ENCODE measurements at regions not wholly inside any gene's neighbourhood (a gene's known extent, or its start where the extent isn't known, plus 50 kb on each side); places are given as distances from the start of the nearest gene placed in this dataset.

DNA sequence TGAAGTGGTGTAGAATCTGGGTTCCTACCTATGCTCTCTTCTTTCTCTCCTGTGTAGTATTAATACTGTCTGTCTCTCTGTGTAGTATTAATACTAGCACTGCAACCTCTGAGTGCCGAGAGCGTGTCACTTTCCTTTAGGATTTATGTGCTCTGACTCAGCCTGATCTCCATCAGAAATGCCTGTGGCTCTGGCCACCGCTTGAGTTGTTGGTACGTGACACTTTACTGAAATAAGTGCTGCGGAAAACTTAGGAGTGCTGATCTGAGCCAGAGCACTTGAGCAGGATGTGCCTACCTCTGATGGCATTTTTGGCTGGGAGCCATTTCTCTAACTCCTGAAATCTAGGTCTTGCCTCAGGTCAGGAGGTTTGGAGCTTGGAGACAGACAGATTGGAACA is 807.4 kb downstream of the SQOR start:
- TF ChIP-seq, protein P1, sequence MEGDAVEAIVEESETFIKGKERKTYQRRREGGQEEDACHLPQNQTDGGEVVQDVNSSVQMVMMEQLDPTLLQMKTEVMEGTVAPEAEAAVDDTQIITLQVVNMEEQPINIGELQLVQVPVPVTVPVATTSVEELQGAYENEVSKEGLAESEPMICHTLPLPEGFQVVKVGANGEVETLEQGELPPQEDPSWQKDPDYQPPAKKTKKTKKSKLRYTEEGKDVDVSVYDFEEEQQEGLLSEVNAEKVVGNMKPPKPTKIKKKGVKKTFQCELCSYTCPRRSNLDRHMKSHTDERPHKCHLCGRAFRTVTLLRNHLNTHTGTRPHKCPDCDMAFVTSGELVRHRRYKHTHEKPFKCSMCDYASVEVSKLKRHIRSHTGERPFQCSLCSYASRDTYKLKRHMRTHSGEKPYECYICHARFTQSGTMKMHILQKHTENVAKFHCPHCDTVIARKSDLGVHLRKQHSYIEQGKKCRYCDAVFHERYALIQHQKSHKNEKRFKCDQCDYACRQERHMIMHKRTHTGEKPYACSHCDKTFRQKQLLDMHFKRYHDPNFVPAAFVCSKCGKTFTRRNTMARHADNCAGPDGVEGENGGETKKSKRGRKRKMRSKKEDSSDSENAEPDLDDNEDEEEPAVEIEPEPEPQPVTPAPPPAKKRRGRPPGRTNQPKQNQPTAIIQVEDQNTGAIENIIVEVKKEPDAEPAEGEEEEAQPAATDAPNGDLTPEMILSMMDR (IDR thresholded peaks at IDR 0.05), result no peak
- no peak for TF ChIP-seq ZFX (IDR thresholded peaks at IDR 0.05; ENCODE audit: borderline replicate concordance)
